ENCODE measurements at regions not wholly inside any gene's neighbourhood (a gene's known extent, or its start where the extent isn't known, plus 50 kb on each side); places are given as distances from the start of the nearest gene placed in this dataset.
A peak's percentile ranks its signal among the peaks of the same experiment; 100 is the strongest.

- Mint-ChIP-seq H3K27ac (no peak overlapping the region), H3K36me3 (no peaks in the 10 kb centered on the region), H3K9me3 (peaks cover 5% of the 10 kb centered on the region), H3K4me3 (no peak overlapping the region), H3K4me1 (ENCODE audit: low read depth in 2 of 2) (no peaks in the 10 kb centered on the region), H3K27me3 (peaks cover 5 to 17% of the 10 kb centered on the region in 2 donors)
- no peak for DNase-seq (ENCODE audit: low spot score)
- no peak for ATAC-seq
These were observed 71.4 kb upstream of the MOCS2 start for GRCh38 chr5:53180991-53181390.

- Mint-ChIP-seq H3K27ac (no peak overlapping the region), H3K4me3 (no peak overlapping the region), H3K9me3 (peaks cover 9% of the 10 kb centered on the region), H3K4me1 (ENCODE audit: low read depth in 2 of 2) (no peaks in the 10 kb centered on the region), H3K27me3 (peaks cover 0 to 11% of the 10 kb centered on the region in 2 donors), H3K36me3 (no peaks in the 10 kb centered on the region)
- ATAC-seq (peak in 1 of 2 donors; percentile 44), DNase-seq (ENCODE audit: low spot score) (no peak)
These were observed 74.3 kb upstream of the MOCS2 start for GRCh38 chr5:53183880-53184279.

GRCh38 chr5:53191548-53192165 is 82.1 kb upstream of the MOCS2 start:
- Mint-ChIP-seq H3K36me3 (no peaks in the 10 kb centered on the region), H3K4me3 (no peak overlapping the region), H3K4me1 (ENCODE audit: low read depth in 2 of 2) (no peaks in the 10 kb centered on the region), H3K27ac (no peak overlapping the region), H3K9me3 (peaks cover 11% of the 10 kb centered on the region), H3K27me3 (peaks cover 7 to 42% of the 10 kb centered on the region in 2 donors)
- DNase-seq (ENCODE audit: low spot score): no peak
- ATAC-seq: no peak

GRCh38 chr5:53194086-53194485 is 84.5 kb upstream of the MOCS2 start:
- DNase-seq (ENCODE audit: low spot score) (no peak), ATAC-seq (no peak)
- H3K36me3 Mint-ChIP-seq: no peaks in the 10 kb centered on the region
- H3K27me3 Mint-ChIP-seq: peaks cover 7 to 39% of the 10 kb centered on the region in 2 donors
- H3K4me1 Mint-ChIP-seq (ENCODE audit: low read depth in 2 of 2): no peaks in the 10 kb centered on the region
- no peak overlapping the region for H3K27ac Mint-ChIP-seq
- H3K9me3 Mint-ChIP-seq: peaks cover 9% of the 10 kb centered on the region
- no peak overlapping the region for H3K4me3 Mint-ChIP-seq

- no peak overlapping the region for H3K4me3 Mint-ChIP-seq
- H3K27me3 Mint-ChIP-seq: peaks cover under 1 to 15% of the 10 kb centered on the region in 2 donors
- H3K36me3 Mint-ChIP-seq: no peaks in the 10 kb centered on the region
- ATAC-seq: no peak
- DNase-seq (ENCODE audit: low spot score): no peak
- peaks cover 3% of the 10 kb centered on the region for H3K9me3 Mint-ChIP-seq
- no peak overlapping the region for H3K27ac Mint-ChIP-seq
- H3K4me1 Mint-ChIP-seq (ENCODE audit: low read depth in 2 of 2): no peaks in the 10 kb centered on the region
These were observed 90.3 kb upstream of the MOCS2 start for GRCh38 chr5:53199882-53200281.

GRCh38 chr5:53200306-53200705 is 90.7 kb upstream of the MOCS2 start:
- Mint-ChIP-seq H3K36me3 (no peaks in the 10 kb centered on the region), H3K9me3 (peaks cover 3% of the 10 kb centered on the region), H3K27ac (no peak overlapping the region), H3K4me1 (ENCODE audit: low read depth in 2 of 2) (no peaks in the 10 kb centered on the region), H3K4me3 (no peak overlapping the region), H3K27me3 (peaks cover 0 to 11% of the 10 kb centered on the region in 2 donors)
- DNase-seq (ENCODE audit: low spot score) (no peak), ATAC-seq (no peak)

- Mint-ChIP-seq H3K9me3 (peaks cover 3% of the 10 kb centered on the region), H3K36me3 (no peaks in the 10 kb centered on the region), H3K4me1 (ENCODE audit: low read depth in 2 of 2) (no peaks in the 10 kb centered on the region), H3K27ac (no peak overlapping the region), H3K27me3 (peaks cover 0 to 6% of the 10 kb centered on the region in 2 donors), H3K4me3 (no peak overlapping the region)
- no peak for DNase-seq (ENCODE audit: low spot score)
- no peak for ATAC-seq
These were observed 92.2 kb upstream of the MOCS2 start for GRCh38 chr5:53201746-53202145.

GRCh38 chr5:53206562-53206961 is 97.0 kb upstream of the MOCS2 start:
- Mint-ChIP-seq H3K36me3 (no peaks in the 10 kb centered on the region), H3K9me3 (no peaks in the 10 kb centered on the region), H3K27ac (no peak overlapping the region), H3K4me1 (ENCODE audit: low read depth in 2 of 2) (no peaks in the 10 kb centered on the region), H3K27me3 (no peaks in the 10 kb centered on the region), H3K4me3 (no peak overlapping the region)
- no peak for ATAC-seq
- DNase-seq (ENCODE audit: low spot score): no peak

- H3K9me3 Mint-ChIP-seq: peaks cover 4% of the 10 kb centered on the region
- no peaks in the 10 kb centered on the region for H3K4me1 Mint-ChIP-seq (ENCODE audit: low read depth in 2 of 2)
- H3K27me3 Mint-ChIP-seq: peaks cover 0 to 6% of the 10 kb centered on the region in 2 donors
- ATAC-seq: no peak
- H3K4me3 Mint-ChIP-seq: no peak overlapping the region
- DNase-seq (ENCODE audit: low spot score): no peak
- H3K27ac Mint-ChIP-seq: no peak overlapping the region
- no peaks in the 10 kb centered on the region for H3K36me3 Mint-ChIP-seq
These were observed 102.2 kb upstream of the MOCS2 start for GRCh38 chr5:53211799-53212198.

- Mint-ChIP-seq H3K36me3 (no peaks in the 10 kb centered on the region), H3K27ac (no peak overlapping the region), H3K4me3 (no peak overlapping the region), H3K9me3 (no peaks in the 10 kb centered on the region), H3K4me1 (ENCODE audit: low read depth in 2 of 2) (no peaks in the 10 kb centered on the region), H3K27me3 (no peaks in the 10 kb centered on the region)
- no peak for ATAC-seq
- DNase-seq (ENCODE audit: low spot score): no peak
These were observed 109.6 kb upstream of the MOCS2 start for GRCh38 chr5:53219174-53219573.

- Mint-ChIP-seq H3K4me1 (ENCODE audit: low read depth in 2 of 2) (no peaks in the 10 kb centered on the region), H3K36me3 (no peaks in the 10 kb centered on the region), H3K27ac (no peak overlapping the region), H3K4me3 (no peak overlapping the region), H3K27me3 (no peaks in the 10 kb centered on the region), H3K9me3 (no peaks in the 10 kb centered on the region)
- DNase-seq (ENCODE audit: low spot score): no peak
- ATAC-seq: no peak
These were observed 110.1 kb upstream of the MOCS2 start for GRCh38 chr5:53219610-53220009.

GRCh38 chr5:53233645-53234405 is 124.3 kb upstream of the MOCS2 start:
- ATAC-seq (no peak), DNase-seq (ENCODE audit: low spot score) (no peak)
- Mint-ChIP-seq H3K9me3 (no peaks in the 10 kb centered on the region), H3K4me3 (no peak overlapping the region), H3K4me1 (ENCODE audit: low read depth in 2 of 2) (no peaks in the 10 kb centered on the region), H3K36me3 (no peaks in the 10 kb centered on the region), H3K27ac (no peak overlapping the region), H3K27me3 (no peaks in the 10 kb centered on the region)

- Mint-ChIP-seq H3K9me3 (no peaks in the 10 kb centered on the region), H3K27ac (no peak overlapping the region), H3K4me3 (no peak overlapping the region), H3K36me3 (no peaks in the 10 kb centered on the region), H3K4me1 (ENCODE audit: low read depth in 2 of 2) (no peaks in the 10 kb centered on the region), H3K27me3 (no peaks in the 10 kb centered on the region)
- DNase-seq (ENCODE audit: low spot score) (no peak), ATAC-seq (no peak)
These were observed 127.1 kb upstream of the MOCS2 start for GRCh38 chr5:53236683-53237082.

- no peaks in the 10 kb centered on the region for H3K9me3 Mint-ChIP-seq
- H3K4me1 Mint-ChIP-seq (ENCODE audit: low read depth in 2 of 2): no peaks in the 10 kb centered on the region
- H3K36me3 Mint-ChIP-seq: no peaks in the 10 kb centered on the region
- H3K27ac Mint-ChIP-seq: no peak overlapping the region
- DNase-seq (ENCODE audit: low spot score) (no peak), ATAC-seq (no peak)
- no peaks in the 10 kb centered on the region for H3K27me3 Mint-ChIP-seq
- no peak overlapping the region for H3K4me3 Mint-ChIP-seq
These were observed 128.3 kb upstream of the MOCS2 start for GRCh38 chr5:53237876-53238275.

Measured in natural killer cell treated with Interleukin-12 subunit alpha and Interleukin-12 subunit beta and Interleukin-15 and Interleukin-18, amount 100 ng/mL, for 72 hours (primary cell).